Suppressor macrophage treated with lipopolysaccharide for 4 hours (primary cell): ENCODE measurements at regions not wholly inside any gene's neighbourhood (a gene's known extent, or its start where the extent isn't known, plus 50 kb on each side); places are given as distances from the start of the nearest gene placed in this dataset.

Source experiments
- DNase-seq: peaks from one replicate; pipeline ENCODE4 v3.0.0-alpha.2; 2020

GRCh38 chr18:22283397-22283796 lies 114.0 kb downstream of the GATA6 start:
- peak; percentile 15 for DNase-seq

- DNase-seq, result no peak
Measured at GRCh38 chr18:22283116-22283395, 113.7 kb downstream of the GATA6 start.

- peak; percentile 49 for DNase-seq
Measured at GRCh38 chr18:22282311-22283115, 113.1 kb downstream of the GATA6 start.

GRCh38 chr18:22280453-22280750 lies 111.0 kb downstream of the GATA6 start:
- no peak for DNase-seq

GRCh38 chr18:22279741-22280452 lies 110.5 kb downstream of the GATA6 start:
- no peak for DNase-seq

- DNase-seq, result no peak
Measured at GRCh38 chr18:22278798-22279197, 109.4 kb downstream of the GATA6 start.

- no peak for DNase-seq
Measured at GRCh38 chr18:22277758-22278157, 108.4 kb downstream of the GATA6 start.

GRCh38 chr18:22276334-22276713 lies 106.9 kb downstream of the GATA6 start:
- no peak for DNase-seq

- DNase-seq, result no peak
Measured at GRCh38 chr18:22275706-22276333, 106.4 kb downstream of the GATA6 start.

GRCh38 chr18:22273101-22274039 lies 104.0 kb downstream of the GATA6 start:
- DNase-seq, result no peak

GRCh38 chr18:22272242-22272641 lies 102.9 kb downstream of the GATA6 start:
- DNase-seq, result no peak

- DNase-seq, result no peak
Measured at GRCh38 chr18:22271030-22271429, 101.6 kb downstream of the GATA6 start.

GRCh38 chr18:22268641-22269128 lies 99.3 kb downstream of the GATA6 start:
- no peak for DNase-seq

- DNase-seq, result no peak
Measured at GRCh38 chr18:22267697-22268096, 98.3 kb downstream of the GATA6 start.

GRCh38 chr18:22267225-22267624 lies 97.8 kb downstream of the GATA6 start:
- DNase-seq, result no peak

GRCh38 chr18:22265838-22266237 lies 96.4 kb downstream of the GATA6 start:
- DNase-seq, result no peak

- DNase-seq, result no peak
Measured at GRCh38 chr18:22260208-22260820, 90.9 kb downstream of the GATA6 start.

- no peak for DNase-seq
Measured at GRCh38 chr18:22257022-22257543, 87.7 kb downstream of the GATA6 start.

GRCh38 chr18:22254088-22254487 lies 84.7 kb downstream of the GATA6 start:
- no peak for DNase-seq

- DNase-seq, result no peak
Measured at GRCh38 chr18:22253676-22254075, 84.3 kb downstream of the GATA6 start.

- no peak for DNase-seq
Measured at GRCh38 chr18:22253156-22253555, 83.8 kb downstream of the GATA6 start.
